Thyroid gland (tissue), 4 donors: ENCODE measurements at regions not wholly inside any gene's neighbourhood (a gene's known extent, or its start where the extent isn't known, plus 50 kb on each side); places are given as distances from the start of the nearest gene placed in this dataset.

Experiments used
- DNase-seq, 2 donors: peaks; one replicate each; pipeline ENCODE4 v3.0.0-alpha.2; 2019
- H3K27ac ChIP-seq, 3 donors: fragments of 200-600 bp; sonication (generic); 1 replicate in 2 of 3; 2 replicates in 1 of 3; pipeline ENCODE4 v1.5.1; 2016 to 2019; ENCODE audit warnings: mild to moderate bottlenecking in 1 of 3, moderate library complexity in 1 of 3
- H3K27me3 ChIP-seq: fragments of 200-600 bp; sonication (generic); one replicate; pipeline ENCODE4 v1.5.1; 2019
- H3K36me3 ChIP-seq, 2 donors: fragments of 200-600 bp; sonication (generic); one replicate each; pipeline ENCODE4 v1.5.1; 2016 to 2019
- H3K4me1 ChIP-seq, 2 donors: fragments of 200-600 bp; sonication (generic); one replicate each; pipeline ENCODE4 v1.5.1; 2017 to 2019
- H3K4me3 ChIP-seq, 3 donors: fragments of 200-600 bp; sonication (generic); replicated peaks in 1 of 3; 1 replicate in 2 of 3; 2 replicates in 1 of 3; pipeline ENCODE4 v1.5.1; 2016; ENCODE audit warnings: mild to moderate bottlenecking in 1 of 3
- H3K9me3 ChIP-seq: fragments of 200-600 bp; sonication (generic); one replicate; pipeline ENCODE4 v1.5.1; 2017
- POLR2A ChIP-seq, 2 donors: fragments of 450-650 bp; IDR thresholded peaks; one replicate each; pipeline ENCODE4 v1.6.1; 2017; ENCODE audit warnings: antibody characterized with exemption in 2 of 2, mild to moderate bottlenecking in 2 of 2, moderate library complexity in 1 of 2
- WGBS, 2 donors: methylation state at CpG; one replicate each; pipeline ENCODE4 v1.1.5; 2017; 5-methylcytosine and 5-hydroxymethylcytosine counted together
- intact Hi-C: fragments of 100-400 bp; cut with DNase I; formaldehyde crosslinking; loops from one replicate; pipeline ENCODE4 v1.15.1; 2023
- TF ChIP-seq, protein P1 (sequence below), 6 experiments: fragments of 200-600 bp in 3 of 6; fragments of 450-650 bp in 3 of 6; sonication (generic) in 3 of 6; IDR thresholded peaks; one replicate each; pipeline ENCODE4 v1.5.1; 2016 to 2019; ENCODE audit warnings: antibody characterized with exemption in 6 of 6, mild to moderate bottlenecking in 2 of 6, inconsistent platforms in 1 of 6, moderate library complexity in 1 of 6

DNA sequence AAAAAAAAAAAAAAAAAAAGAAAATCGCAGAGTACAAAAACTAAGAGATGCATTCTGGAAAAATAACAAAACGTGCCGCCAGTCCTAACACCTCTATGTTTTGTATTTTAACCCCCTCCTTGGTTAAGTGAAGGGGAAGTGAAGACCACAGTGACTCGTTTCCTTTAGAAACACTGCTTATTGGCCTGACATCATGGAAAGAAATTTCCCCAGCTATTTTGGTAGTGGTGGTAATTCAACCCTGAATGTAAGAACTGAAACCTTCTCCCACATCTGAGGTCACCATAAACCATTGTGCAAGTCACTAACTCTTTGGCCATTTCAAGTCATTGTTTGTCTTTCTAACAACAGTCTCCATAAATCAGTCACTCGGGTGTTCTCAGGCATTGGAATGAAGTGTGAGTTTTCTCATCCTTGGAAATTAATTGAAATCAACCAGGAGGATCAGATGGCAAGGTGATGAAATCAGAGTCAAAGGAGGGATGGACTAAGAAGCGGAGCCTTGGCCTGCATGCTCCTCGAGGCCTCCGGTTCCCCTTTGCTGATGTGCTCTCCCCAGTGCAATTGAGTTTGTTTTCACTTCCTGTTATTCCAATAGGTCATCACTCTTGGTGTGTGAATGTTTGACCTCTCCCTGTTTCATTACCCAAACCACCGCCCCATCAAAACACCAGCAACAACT, 443.9 kb downstream of the FGF9 start:
- WGBS, 2 donors: 76 to 79% methylated on average over 9 of the region's 9 CpGs
- no peaks in the 10 kb centered on the region for H3K27me3 ChIP-seq
- no peak for DNase-seq
- no peak overlapping the region for H3K4me3 ChIP-seq
- no peaks in the 10 kb centered on the region for H3K9me3 ChIP-seq
- intact Hi-C loops: no loop called here
- H3K36me3 ChIP-seq: no peaks in the 10 kb centered on the region
- H3K27ac ChIP-seq: no peak overlapping the region
- H3K4me1 ChIP-seq: no peaks in the 10 kb centered on the region
- TF ChIP-seq POLR2A (IDR thresholded peaks at IDR 0.05): no peak
- TF ChIP-seq, protein P1, sequence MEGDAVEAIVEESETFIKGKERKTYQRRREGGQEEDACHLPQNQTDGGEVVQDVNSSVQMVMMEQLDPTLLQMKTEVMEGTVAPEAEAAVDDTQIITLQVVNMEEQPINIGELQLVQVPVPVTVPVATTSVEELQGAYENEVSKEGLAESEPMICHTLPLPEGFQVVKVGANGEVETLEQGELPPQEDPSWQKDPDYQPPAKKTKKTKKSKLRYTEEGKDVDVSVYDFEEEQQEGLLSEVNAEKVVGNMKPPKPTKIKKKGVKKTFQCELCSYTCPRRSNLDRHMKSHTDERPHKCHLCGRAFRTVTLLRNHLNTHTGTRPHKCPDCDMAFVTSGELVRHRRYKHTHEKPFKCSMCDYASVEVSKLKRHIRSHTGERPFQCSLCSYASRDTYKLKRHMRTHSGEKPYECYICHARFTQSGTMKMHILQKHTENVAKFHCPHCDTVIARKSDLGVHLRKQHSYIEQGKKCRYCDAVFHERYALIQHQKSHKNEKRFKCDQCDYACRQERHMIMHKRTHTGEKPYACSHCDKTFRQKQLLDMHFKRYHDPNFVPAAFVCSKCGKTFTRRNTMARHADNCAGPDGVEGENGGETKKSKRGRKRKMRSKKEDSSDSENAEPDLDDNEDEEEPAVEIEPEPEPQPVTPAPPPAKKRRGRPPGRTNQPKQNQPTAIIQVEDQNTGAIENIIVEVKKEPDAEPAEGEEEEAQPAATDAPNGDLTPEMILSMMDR (IDR thresholded peaks at IDR 0.05): no peak

DNA sequence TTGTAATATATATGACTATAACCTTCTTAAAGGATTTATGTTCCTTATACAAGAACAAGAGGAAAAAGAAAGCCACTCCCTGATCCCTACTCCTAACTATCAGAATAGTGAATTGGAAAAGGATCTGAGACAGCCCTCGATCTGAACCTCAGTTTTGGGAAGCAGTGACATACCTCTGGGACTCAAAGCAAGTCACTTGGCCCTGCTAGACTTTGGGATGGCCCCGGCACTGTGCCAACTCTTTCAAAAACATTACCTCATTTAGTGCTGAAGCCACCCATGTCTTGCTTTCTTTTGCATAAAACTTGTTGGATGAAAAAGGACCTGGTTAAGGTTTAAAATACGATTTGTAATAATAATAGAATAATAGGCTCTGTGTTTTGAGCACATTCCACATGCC, 447.3 kb downstream of the FGF9 start:
- TF ChIP-seq, protein P1 (IDR thresholded peaks at IDR 0.05): no peak
- no peak for TF ChIP-seq POLR2A (IDR thresholded peaks at IDR 0.05)

DNA sequence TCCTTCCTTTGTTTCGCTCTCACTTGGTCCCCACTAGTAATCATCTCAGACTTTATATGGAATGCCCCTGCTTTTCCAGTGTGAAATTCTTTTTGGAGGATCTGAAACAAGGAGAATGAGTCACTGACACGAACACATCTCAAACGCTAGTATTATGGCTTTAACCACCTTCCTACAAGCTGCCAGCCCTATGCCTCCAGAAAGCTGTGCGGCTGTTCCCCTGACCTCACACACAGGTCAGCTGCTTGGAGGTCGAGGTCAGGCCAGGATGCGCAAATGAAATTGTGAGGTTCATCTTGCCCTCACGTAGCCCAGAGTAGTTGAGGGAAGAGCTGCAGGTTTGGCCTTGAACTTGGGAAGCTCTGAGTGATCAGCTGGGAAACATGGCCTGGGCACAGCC, 449.8 kb downstream of the FGF9 start:
- no peak overlapping the region for H3K27ac ChIP-seq
- H3K27me3 ChIP-seq: no peaks in the 10 kb centered on the region
- no peaks in the 10 kb centered on the region for H3K36me3 ChIP-seq
- no peak overlapping the region for H3K4me3 ChIP-seq
- DNase-seq: no peak
- 86 to 90% methylated on average over 7 of the region's 7 CpGs for WGBS, 2 donors
- intact Hi-C loops: no loop called here
- TF ChIP-seq POLR2A (IDR thresholded peaks at IDR 0.05): no peak
- TF ChIP-seq, protein P1 (IDR thresholded peaks at IDR 0.05): no peak
- H3K9me3 ChIP-seq: no peaks in the 10 kb centered on the region
- no peaks in the 10 kb centered on the region for H3K4me1 ChIP-seq

More for the DNA sequence above, 447.3 kb downstream of the FGF9 start:
- H3K27ac ChIP-seq: no peak overlapping the region
- H3K36me3 ChIP-seq: no peaks in the 10 kb centered on the region
- H3K4me1 ChIP-seq: no peaks in the 10 kb centered on the region
- H3K4me3 ChIP-seq: no peak overlapping the region
- no peaks in the 10 kb centered on the region for H3K27me3 ChIP-seq
- intact Hi-C loops: no loop called here
- H3K9me3 ChIP-seq: no peaks in the 10 kb centered on the region
- WGBS, 2 donors: 65 to 69% methylated on average over 3 of the region's 3 CpGs
- DNase-seq: no peak

DNA sequence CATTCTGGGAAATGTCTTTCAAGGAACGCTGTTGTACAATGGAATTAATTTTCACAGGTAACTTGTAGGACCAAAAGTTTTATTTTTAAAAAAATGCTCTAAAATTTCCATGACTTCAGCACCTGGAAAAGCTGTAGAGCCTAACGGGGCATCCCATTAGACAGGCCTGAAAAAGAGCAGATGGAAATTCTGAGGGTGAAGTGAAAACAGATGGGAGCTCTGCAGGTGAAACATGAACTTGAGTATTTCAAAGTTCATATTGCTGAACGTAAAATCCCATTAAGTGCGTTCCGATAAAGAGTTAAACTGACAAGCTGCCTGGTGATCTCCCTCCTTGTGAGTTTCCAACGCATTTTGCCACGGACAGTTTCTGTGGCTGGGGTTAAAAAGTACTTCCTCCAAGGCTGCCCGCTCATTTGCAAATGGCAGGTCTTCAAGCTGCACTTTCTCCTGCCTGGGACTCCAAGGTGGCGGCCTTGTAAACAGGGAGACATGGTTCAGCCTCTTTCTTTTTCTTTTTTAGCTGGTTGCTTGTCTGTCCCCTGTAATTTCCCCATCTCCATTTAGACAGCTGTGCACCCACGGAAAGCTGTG, 450.4 kb downstream of the FGF9 start:
- intact Hi-C loops: no loop called here
- WGBS, 2 donors: 68 to 76% methylated on average over 10 of the region's 10 CpGs
- Histone ChIP-seq H3K4me1 (no peaks in the 10 kb centered on the region), H3K27me3 (no peaks in the 10 kb centered on the region), H3K9me3 (no peaks in the 10 kb centered on the region), H3K4me3 (no peak overlapping the region), H3K36me3 (no peaks in the 10 kb centered on the region), H3K27ac (no peak overlapping the region)
- no peak for TF ChIP-seq POLR2A (IDR thresholded peaks at IDR 0.05)
- TF ChIP-seq, protein P1 (IDR thresholded peaks at IDR 0.05): no peak
- DNase-seq: no peak

DNA sequence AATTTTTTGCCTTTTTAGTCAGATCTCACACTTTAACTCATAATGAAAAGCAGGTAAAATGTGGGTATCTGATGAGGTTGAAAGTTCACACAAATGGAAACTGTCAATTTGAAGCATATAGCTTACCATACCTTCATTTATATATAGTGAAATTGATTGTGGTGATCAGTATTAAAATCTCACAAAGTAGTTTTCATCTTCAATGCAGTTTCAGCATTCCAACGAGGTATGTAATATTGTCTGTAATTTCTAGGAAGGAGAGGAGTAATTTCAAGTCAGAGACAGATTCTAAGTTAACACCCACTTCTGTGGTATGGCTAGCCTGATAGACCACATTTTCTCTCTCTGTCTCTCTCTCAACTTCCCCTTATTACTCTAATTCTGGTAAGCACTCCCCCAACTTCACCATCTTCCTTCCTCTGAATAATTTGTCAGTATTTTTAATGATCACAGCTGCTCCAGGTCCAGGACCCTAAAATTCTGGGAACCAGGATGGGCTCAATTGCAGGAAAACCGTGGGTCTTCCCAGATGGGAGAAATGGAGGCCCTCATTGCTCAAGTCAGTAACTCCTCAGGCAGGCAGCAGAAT, 455.7 kb downstream of the FGF9 start:
- H3K4me1 ChIP-seq: no peaks in the 10 kb centered on the region
- H3K27ac ChIP-seq: no peak overlapping the region
- no peak for DNase-seq
- intact Hi-C loops: no loop called here
- H3K9me3 ChIP-seq: no peaks in the 10 kb centered on the region
- TF ChIP-seq POLR2A (IDR thresholded peaks at IDR 0.05): no peak
- TF ChIP-seq, protein P1 (IDR thresholded peaks at IDR 0.05): no peak
- H3K36me3 ChIP-seq: no peaks in the 10 kb centered on the region
- H3K27me3 ChIP-seq: no peaks in the 10 kb centered on the region
- 28 to 45% methylated on average over 2 of the region's 2 CpGs for WGBS, 2 donors
- no peak overlapping the region for H3K4me3 ChIP-seq
